GM21381 (cell line): ENCODE measurements at regions not wholly inside any gene's neighbourhood (a gene's known extent, or its start where the extent isn't known, plus 50 kb on each side); places are given as distances from the start of the nearest gene placed in this dataset.

Experiments used
- ATAC-seq: cut with Tn5 transposase; IDR thresholded peaks from one replicate; pipeline ENCODE4 v1.9.1; 2021; ENCODE audit warnings: mild to moderate bottlenecking, moderate library complexity; ENCODE audit not compliant: unreplicated experiment

GRCh38 chr19:29467824-29468401 lies 57.9 kb upstream of the VSTM2B start:
- no peak for ATAC-seq

GRCh38 chr19:29475469-29475868 lies 50.3 kb upstream of the VSTM2B start:
- ATAC-seq = no peak
